ENCODE measurements at regions not wholly inside any gene's neighbourhood (a gene's known extent, or its start where the extent isn't known, plus 50 kb on each side); places are given as distances from the start of the nearest gene placed in this dataset.
"Not testable (repeated sequence)": the region's sequence is repeated elsewhere in the genome, so short reads cannot be mapped to it uniquely, and the experiment has no call there.

GRCh38 chr11:3429191-3429590 lies 50.2 kb upstream of the ZNF195 start:
- ATAC-seq, CTCF ChIA-PET: not testable (repeated sequence)
- peaks cover 15% of the 10 kb centered on the region for H3K27me3 Mint-ChIP-seq (ENCODE audit: low read depth)

More at GRCh38 chr11:3429191-3429590, 50.2 kb upstream of the ZNF195 start:
- DNase-seq (ENCODE audit: low spot score); H3K9me3 Mint-ChIP-seq; H3K4me3 Mint-ChIP-seq; H3K36me3 Mint-ChIP-seq; POLR2A ChIA-PET: not testable (repeated sequence)
- peaks cover 16% of the 10 kb centered on the region for H3K4me1 Mint-ChIP-seq
- peak overlapping the region; percentile 8; the same call in 1 of the 2 replicates for H3K27ac Mint-ChIP-seq

Measured in WTC11 (cell line).